H4 (cell line): ENCODE measurements at regions not wholly inside any gene's neighbourhood (a gene's known extent, or its start where the extent isn't known, plus 50 kb on each side); places are given as distances from the start of the nearest gene placed in this dataset.

ENCODE experiments used
- DNase-seq: peaks from one replicate; pipeline ENCODE4 v3.0.0-alpha.2; 2015; ENCODE audit warnings: low spot score

GRCh38 chr2:16319551-16320121, 346.0 kb downstream of the CYRIA start:
- DNase-seq: no peak

GRCh38 chr2:16318474-16319195, 347.0 kb downstream of the CYRIA start:
- DNase-seq: no peak

- no peak for DNase-seq
Measured at GRCh38 chr2:16318051-16318450, 347.6 kb downstream of the CYRIA start.

- no peak for DNase-seq
Measured at GRCh38 chr2:16317211-16317830, 348.3 kb downstream of the CYRIA start.

GRCh38 chr2:16316456-16317210, 349.0 kb downstream of the CYRIA start:
- no peak for DNase-seq

- DNase-seq: no peak
Measured at GRCh38 chr2:16315908-16316307, 349.7 kb downstream of the CYRIA start.

GRCh38 chr2:16315458-16315835, 350.2 kb downstream of the CYRIA start:
- DNase-seq: no peak

- DNase-seq: no peak
Measured at GRCh38 chr2:16314691-16315457, 350.8 kb downstream of the CYRIA start.

GRCh38 chr2:16314001-16314400, 351.6 kb downstream of the CYRIA start:
- DNase-seq: no peak

GRCh38 chr2:16313235-16313975, 352.2 kb downstream of the CYRIA start:
- no peak for DNase-seq

- DNase-seq: no peak
Measured at GRCh38 chr2:16312771-16313170, 352.9 kb downstream of the CYRIA start.

GRCh38 chr2:16311521-16312440, 353.9 kb downstream of the CYRIA start:
- DNase-seq: no peak

GRCh38 chr2:16308816-16309215, 356.8 kb downstream of the CYRIA start:
- DNase-seq: no peak

GRCh38 chr2:16304876-16305590, 360.6 kb downstream of the CYRIA start:
- no peak for DNase-seq

GRCh38 chr2:16303761-16304160, 361.9 kb downstream of the CYRIA start:
- DNase-seq: no peak

- no peak for DNase-seq
Measured at GRCh38 chr2:16303273-16303577, 362.4 kb downstream of the CYRIA start.

- no peak for DNase-seq
Measured at GRCh38 chr2:16302431-16303272, 362.3 kb downstream of the MYCN start.

- no peak for DNase-seq
Measured at GRCh38 chr2:16301961-16302360, 361.6 kb downstream of the MYCN start.

GRCh38 chr2:16298866-16299265, 358.5 kb downstream of the MYCN start:
- DNase-seq: no peak
